ENCODE measurements at regions not wholly inside any gene's neighbourhood (a gene's known extent, or its start where the extent isn't known, plus 50 kb on each side); places are given as distances from the start of the nearest gene placed in this dataset.

- no peak for DNase-seq
- no peak for TF ChIP-seq CTCF (IDR thresholded peaks at IDR 0.05; ENCODE audit: low read depth, low read length, missing control alignments)
- in situ Hi-C loops (cut with HindIII; ENCODE audit: low pct_ligation_motif_present, low sequenced_read_pairs): no loop called here
- Histone ChIP-seq H3K27ac (no peak overlapping the region), H3K27me3 (replicated peaks) (peaks cover 4% of the 10 kb centered on the region), H3K36me3 (replicated peaks) (no peaks in the 10 kb centered on the region), H3K4me3 (ENCODE audit: low read depth, low read length) (no peak overlapping the region)
These were observed 63.5 kb upstream of the ZMIZ1 start for GRCh38 chr10:79005126-79005810.

GRCh38 chr10:79007018-79007417 is 61.7 kb upstream of the ZMIZ1 start:
- H3K27ac ChIP-seq: no peak overlapping the region
- in situ Hi-C loops (cut with HindIII; ENCODE audit: low pct_ligation_motif_present, low sequenced_read_pairs): no loop called here
- no peak overlapping the region for H3K4me3 ChIP-seq (ENCODE audit: low read depth, low read length)
- H3K36me3 ChIP-seq (replicated peaks): no peaks in the 10 kb centered on the region
- no peak for DNase-seq
- H3K27me3 ChIP-seq (replicated peaks): peaks cover 10% of the 10 kb centered on the region
- TF ChIP-seq CTCF (IDR thresholded peaks at IDR 0.05; ENCODE audit: low read depth, low read length, missing control alignments): no peak

- Histone ChIP-seq H3K27ac (no peak overlapping the region), H3K36me3 (replicated peaks) (no peaks in the 10 kb centered on the region), H3K4me3 (ENCODE audit: low read depth, low read length) (no peak overlapping the region), H3K27me3 (replicated peaks) (peaks cover 10% of the 10 kb centered on the region)
- no peak for DNase-seq
- TF ChIP-seq CTCF (IDR thresholded peaks at IDR 0.05; ENCODE audit: low read depth, low read length, missing control alignments): no peak
- in situ Hi-C loops (cut with HindIII; ENCODE audit: low pct_ligation_motif_present, low sequenced_read_pairs): no loop called here
These were observed 61.1 kb upstream of the ZMIZ1 start for GRCh38 chr10:79007421-79008319.

GRCh38 chr10:79009145-79009544 is 59.6 kb upstream of the ZMIZ1 start:
- Histone ChIP-seq H3K27me3 (replicated peaks) (peaks cover 10% of the 10 kb centered on the region), H3K36me3 (replicated peaks) (no peaks in the 10 kb centered on the region)
- in situ Hi-C loops (cut with HindIII; ENCODE audit: low pct_ligation_motif_present, low sequenced_read_pairs): no loop called here

GRCh38 chr10:79012567-79012966 is 56.2 kb upstream of the ZMIZ1 start:
- Histone ChIP-seq H3K27me3 (replicated peaks) (peaks cover 6% of the 10 kb centered on the region), H3K4me3 (ENCODE audit: low read depth, low read length) (no peak overlapping the region), H3K27ac (no peak overlapping the region), H3K36me3 (replicated peaks) (no peaks in the 10 kb centered on the region)
- no peak for TF ChIP-seq CTCF (IDR thresholded peaks at IDR 0.05; ENCODE audit: low read depth, low read length, missing control alignments)
- in situ Hi-C loops (cut with HindIII; ENCODE audit: low pct_ligation_motif_present, low sequenced_read_pairs): no loop called here
- DNase-seq: no peak

More at GRCh38 chr10:79009145-79009544, 59.6 kb upstream of the ZMIZ1 start:
- DNase-seq: no peak
- no peak for TF ChIP-seq CTCF (IDR thresholded peaks at IDR 0.05; ENCODE audit: low read depth, low read length, missing control alignments)
- H3K4me3 ChIP-seq (ENCODE audit: low read depth, low read length): no peak overlapping the region
- H3K27ac ChIP-seq: no peak overlapping the region

All from brain microvascular endothelial cell (primary cell).